NCI-H82 (cell line): ENCODE measurements at regions not wholly inside any gene's neighbourhood (a gene's known extent, or its start where the extent isn't known, plus 50 kb on each side); places are given as distances from the start of the nearest gene placed in this dataset.
"Not testable (repeated sequence)": the region's sequence is repeated elsewhere in the genome, so short reads cannot be mapped to it uniquely, and the experiment has no call there.

Experiments
- DNase-seq: peaks from one replicate; lab custom pipeline; 2025; lab: John Stamatoyannopoulos, UW

GRCh38 chr21:22189278-22189677, 1191.1 kb downstream of the NCAM2 start:
- DNase-seq = no peak

- DNase-seq = no peak
Observed at GRCh38 chr21:22191581-22191980, 1193.4 kb downstream of the NCAM2 start.

GRCh38 chr21:22192766-22193165, 1194.6 kb downstream of the NCAM2 start:
- no peak for DNase-seq

GRCh38 chr21:22194986-22195385, 1196.8 kb downstream of the NCAM2 start:
- not testable (repeated sequence) for DNase-seq

- DNase-seq = no peak
Observed at GRCh38 chr21:22200378-22201092, 1202.3 kb downstream of the NCAM2 start.

- DNase-seq = no peak
Observed at GRCh38 chr21:22201126-22201525, 1202.9 kb downstream of the NCAM2 start.

GRCh38 chr21:22201669-22202068, 1203.5 kb downstream of the NCAM2 start:
- DNase-seq = no peak

- no peak for DNase-seq
Observed at GRCh38 chr21:22209304-22209700, 1211.1 kb downstream of the NCAM2 start.

GRCh38 chr21:22211943-22212342, 1213.7 kb downstream of the NCAM2 start:
- no peak for DNase-seq

GRCh38 chr21:22223385-22223784, 1225.2 kb downstream of the NCAM2 start:
- no peak for DNase-seq

- no peak for DNase-seq
Observed at GRCh38 chr21:22224261-22224660, 1226.1 kb downstream of the NCAM2 start.

- no peak for DNase-seq
Observed at GRCh38 chr21:22225299-22225698, 1227.1 kb downstream of the NCAM2 start.

- no peak for DNase-seq
Observed at GRCh38 chr21:22231013-22231412, 1232.8 kb downstream of the NCAM2 start.

- DNase-seq = no peak
Observed at GRCh38 chr21:22235866-22236590, 1237.8 kb downstream of the NCAM2 start.

GRCh38 chr21:22244516-22244915, 1246.3 kb downstream of the NCAM2 start:
- DNase-seq = no peak

GRCh38 chr21:22250355-22250754, 1252.1 kb downstream of the NCAM2 start:
- DNase-seq = no peak

GRCh38 chr21:22253761-22254160, 1255.6 kb downstream of the NCAM2 start:
- no peak for DNase-seq

GRCh38 chr21:22258821-22259220, 1260.6 kb downstream of the NCAM2 start:
- DNase-seq = no peak

- DNase-seq = no peak
Observed at GRCh38 chr21:22260274-22260673, 1262.1 kb downstream of the NCAM2 start.

- no peak for DNase-seq
Observed at GRCh38 chr21:22263890-22264289, 1265.7 kb downstream of the NCAM2 start.

GRCh38 chr21:22277341-22277740, 1279.1 kb downstream of the NCAM2 start:
- no peak for DNase-seq

- DNase-seq = no peak
Observed at GRCh38 chr21:22278366-22278765, 1280.2 kb downstream of the NCAM2 start.

GRCh38 chr21:22280851-22281250, 1282.6 kb downstream of the NCAM2 start:
- no peak for DNase-seq
